Retinal pigment epithelial cell (primary cell): ENCODE measurements at regions not wholly inside any gene's neighbourhood (a gene's known extent, or its start where the extent isn't known, plus 50 kb on each side); places are given as distances from the start of the nearest gene placed in this dataset.

Source experiments
- DNase-seq: peaks from one replicate; pipeline ENCODE4 v3.0.0-alpha.2; 2010; ENCODE audit warnings: low read depth
- H3K4me3 ChIP-seq: 2 replicates; pipeline ENCODE4 v1.5.1; 2011; ENCODE audit warnings: mild to moderate bottlenecking, low read length, control low read depth, moderate library complexity
- CTCF ChIP-seq: conservative IDR thresholded peaks from 2 replicates; pipeline ENCODE4 v1.5.1; 2011; ENCODE audit warnings: low read depth, low read length, control low read depth, inconsistent platforms

GRCh38 chr21:23017989-23018388 lies 2019.8 kb downstream of the NCAM2 start:
- no peak for TF ChIP-seq CTCF
- no peak for DNase-seq

GRCh38 chr21:23020969-23021368 lies 2022.8 kb downstream of the NCAM2 start:
- DNase-seq, result no peak
- H3K4me3 ChIP-seq, result no peak overlapping the region
- no peak for TF ChIP-seq CTCF

More at GRCh38 chr21:23017989-23018388, 2019.8 kb downstream of the NCAM2 start:
- H3K4me3 ChIP-seq, result no peak overlapping the region

GRCh38 chr21:23021481-23021880 lies 2023.3 kb downstream of the NCAM2 start:
- H3K4me3 ChIP-seq, result no peak overlapping the region
- TF ChIP-seq CTCF, result no peak
- DNase-seq, result no peak

- DNase-seq, result no peak
- TF ChIP-seq CTCF, result no peak
- no peak overlapping the region for H3K4me3 ChIP-seq
Observed at GRCh38 chr21:23026878-23027277, 2028.7 kb downstream of the NCAM2 start.

- no peak overlapping the region for H3K4me3 ChIP-seq
- no peak for TF ChIP-seq CTCF
Observed at GRCh38 chr21:23039846-23040245, 2041.6 kb downstream of the NCAM2 start.

GRCh38 chr21:23045955-23046354 lies 2047.7 kb downstream of the NCAM2 start:
- H3K4me3 ChIP-seq, result no peak overlapping the region

More at GRCh38 chr21:23039846-23040245, 2041.6 kb downstream of the NCAM2 start:
- DNase-seq, result no peak

More at GRCh38 chr21:23045955-23046354, 2047.7 kb downstream of the NCAM2 start:
- DNase-seq, result no peak
- no peak for TF ChIP-seq CTCF
